ENCODE measurements at regions not wholly inside any gene's neighbourhood (a gene's known extent, or its start where the extent isn't known, plus 50 kb on each side); places are given as distances from the start of the nearest gene placed in this dataset.

- no peak for DNase-seq
Measured at GRCh38 chr22:47798229-47798628, 1035.8 kb downstream of the TBC1D22A start.

- DNase-seq, result no peak
Measured at GRCh38 chr22:47797342-47797945, 1035.0 kb downstream of the TBC1D22A start.

GRCh38 chr22:47796128-47796908 lies 1033.9 kb downstream of the TBC1D22A start:
- no peak for DNase-seq

- no peak for DNase-seq
Measured at GRCh38 chr22:47795477-47796127, 1033.2 kb downstream of the TBC1D22A start.

- DNase-seq, result no peak
Measured at GRCh38 chr22:47794851-47795250, 1032.4 kb downstream of the TBC1D22A start.

- no peak for DNase-seq
Measured at GRCh38 chr22:47793304-47794101, 1031.1 kb downstream of the TBC1D22A start.

GRCh38 chr22:47789171-47789570 lies 1026.7 kb downstream of the TBC1D22A start:
- DNase-seq, result no peak

- DNase-seq, result no peak
Measured at GRCh38 chr22:47788461-47788860, 1026.0 kb downstream of the TBC1D22A start.

GRCh38 chr22:47787501-47788227 lies 1025.2 kb downstream of the TBC1D22A start:
- DNase-seq, result no peak

- DNase-seq, result no peak
Measured at GRCh38 chr22:47786650-47787290, 1024.3 kb downstream of the TBC1D22A start.

- DNase-seq, result no peak
Measured at GRCh38 chr22:47784991-47785390, 1022.5 kb downstream of the TBC1D22A start.

- no peak for DNase-seq
Measured at GRCh38 chr22:47784367-47784983, 1022.0 kb downstream of the TBC1D22A start.

- no peak for DNase-seq
Measured at GRCh38 chr22:47783433-47784366, 1021.2 kb downstream of the TBC1D22A start.

GRCh38 chr22:47782328-47783075 lies 1020.1 kb downstream of the TBC1D22A start:
- DNase-seq, result no peak

GRCh38 chr22:47781427-47782111 lies 1019.1 kb downstream of the TBC1D22A start:
- DNase-seq, result no peak

GRCh38 chr22:47781024-47781423 lies 1018.6 kb downstream of the TBC1D22A start:
- no peak for DNase-seq

- no peak for DNase-seq
Measured at GRCh38 chr22:47780281-47780875, 1017.9 kb downstream of the TBC1D22A start.

- DNase-seq, result no peak
Measured at GRCh38 chr22:47779474-47779873, 1017.0 kb downstream of the TBC1D22A start.
